SU-DHL-6 (cell line): ENCODE measurements at regions not wholly inside any gene's neighbourhood (a gene's known extent, or its start where the extent isn't known, plus 50 kb on each side); places are given as distances from the start of the nearest gene placed in this dataset.

Experiments used
- H2AFZ ChIP-seq: fragments of 200-600 bp; sonication (generic); 2 replicates; pipeline ENCODE4 v1.6.1; 2014; ENCODE audit warnings: low read depth, mild to moderate bottlenecking, moderate library complexity, mixed read lengths, antibody characterized with exemption, low read length; ENCODE audit not compliant: severe bottlenecking
- H3F3A ChIP-seq: fragments of 200-600 bp; shearing (Covaris generic); 2 replicates; pipeline ENCODE4 v1.6.0; 2016; ENCODE audit warnings: antibody characterized with exemption, mild to moderate bottlenecking; ENCODE audit not compliant: insufficient read depth
- H3K27ac ChIP-seq: fragments of 200-600 bp; sonication (generic); 2 replicates; pipeline ENCODE4 v1.5.1; 2016; ENCODE audit warnings: low read depth, mild to moderate bottlenecking, low read length, moderate library complexity, mixed read lengths
- H3K27me3 ChIP-seq: fragments of 200-600 bp; sonication (generic), shearing (Covaris generic); 2 replicates; pipeline ENCODE4 v1.6.0; 2014; ENCODE audit warnings: mild to moderate bottlenecking, low read length
- H3K36me3 ChIP-seq: fragments of 200-600 bp; sonication (generic); 2 replicates; pipeline ENCODE4 v1.6.1; 2014; ENCODE audit warnings: mild to moderate bottlenecking, low read length, mixed read lengths
- H3K4me2 ChIP-seq: fragments of 300-600, 200-600 bp; shearing (Covaris generic), sonication (generic); 2 replicates; pipeline ENCODE4 v1.6.0; 2014; ENCODE audit warnings: low read length, low read depth, mild to moderate bottlenecking; ENCODE audit not compliant: poor library complexity, severe bottlenecking
- H3K4me3 ChIP-seq: fragments of 200-600 bp; sonication (generic); 2 replicates; pipeline ENCODE4 v1.5.1; 2014; ENCODE audit warnings: antibody characterized with exemption, low read length, mild to moderate bottlenecking, mixed read lengths; ENCODE audit not compliant: insufficient read depth, poor library complexity, severe bottlenecking
- H3K79me2 ChIP-seq: fragments of 200-600 bp; sonication (generic); 2 replicates; pipeline ENCODE4 v1.6.1; 2014; ENCODE audit warnings: mild to moderate bottlenecking, low read length, moderate library complexity; ENCODE audit not compliant: insufficient read depth
- H3K9ac ChIP-seq: fragments of 200-600 bp; sonication (generic); 2 replicates; pipeline ENCODE4 v1.7.0; 2014; ENCODE audit warnings: mild to moderate bottlenecking, low read length
- H3K9me2 ChIP-seq: fragments of 200-600 bp; sonication (generic); replicated peaks from 2 replicates; pipeline ENCODE4 v1.6.1; 2014; ENCODE audit warnings: low read length; ENCODE audit not compliant: insufficient read depth
- H3K9me3 ChIP-seq: fragments of 200-600 bp; sonication (generic); 2 replicates; pipeline ENCODE4 v1.6.1; 2014; ENCODE audit warnings: low read length, mixed read lengths; ENCODE audit not compliant: insufficient read depth
- H4K20me1 ChIP-seq: fragments of 200-600 bp; sonication (generic); 2 replicates; pipeline ENCODE4 v1.6.1; 2014; ENCODE audit warnings: low read depth, mild to moderate bottlenecking, antibody characterized with exemption, low read length, moderate library complexity, mixed read lengths
- EZH2phosphoT487 ChIP-seq: fragments of 200-600 bp; sonication (generic), shearing (Covaris generic); conservative IDR thresholded peaks from 2 replicates; pipeline ENCODE4 v1.6.1; 2018; ENCODE audit warnings: mild to moderate bottlenecking, antibody characterized with exemption, low read length, moderate library complexity, mixed read lengths
- TF ChIP-seq, protein P1 (sequence below): fragments of 200-600 bp; sonication (generic); IDR thresholded peaks from one replicate; pipeline ENCODE4 v1.5.1; 2017; ENCODE audit warnings: antibody characterized with exemption, mild to moderate bottlenecking, low read length, moderate library complexity; ENCODE audit not compliant: insufficient read depth, poor library complexity, severe bottlenecking

DNA sequence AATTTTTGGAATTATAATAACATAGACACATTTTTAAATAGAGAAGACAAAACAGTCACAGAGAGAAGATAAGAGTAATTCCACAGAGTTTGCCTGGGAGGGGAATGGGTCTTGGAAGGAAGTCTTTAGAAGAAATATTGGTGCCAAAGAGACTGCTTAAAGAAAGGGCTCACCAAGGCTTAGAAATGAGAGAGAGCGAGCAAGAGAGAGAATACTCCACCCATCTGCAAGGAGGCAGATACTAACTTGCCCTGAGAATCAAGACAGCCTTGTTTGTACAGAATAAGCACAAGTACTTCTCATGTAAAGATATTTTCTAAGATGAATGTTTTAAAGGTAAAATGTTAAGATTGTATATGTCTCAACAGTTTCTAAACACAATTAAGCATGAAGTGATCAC is 165.5 kb downstream of the SLC38A4 start:
- TF ChIP-seq EZH2phosphoT487: no peak
- TF ChIP-seq, protein P1, sequence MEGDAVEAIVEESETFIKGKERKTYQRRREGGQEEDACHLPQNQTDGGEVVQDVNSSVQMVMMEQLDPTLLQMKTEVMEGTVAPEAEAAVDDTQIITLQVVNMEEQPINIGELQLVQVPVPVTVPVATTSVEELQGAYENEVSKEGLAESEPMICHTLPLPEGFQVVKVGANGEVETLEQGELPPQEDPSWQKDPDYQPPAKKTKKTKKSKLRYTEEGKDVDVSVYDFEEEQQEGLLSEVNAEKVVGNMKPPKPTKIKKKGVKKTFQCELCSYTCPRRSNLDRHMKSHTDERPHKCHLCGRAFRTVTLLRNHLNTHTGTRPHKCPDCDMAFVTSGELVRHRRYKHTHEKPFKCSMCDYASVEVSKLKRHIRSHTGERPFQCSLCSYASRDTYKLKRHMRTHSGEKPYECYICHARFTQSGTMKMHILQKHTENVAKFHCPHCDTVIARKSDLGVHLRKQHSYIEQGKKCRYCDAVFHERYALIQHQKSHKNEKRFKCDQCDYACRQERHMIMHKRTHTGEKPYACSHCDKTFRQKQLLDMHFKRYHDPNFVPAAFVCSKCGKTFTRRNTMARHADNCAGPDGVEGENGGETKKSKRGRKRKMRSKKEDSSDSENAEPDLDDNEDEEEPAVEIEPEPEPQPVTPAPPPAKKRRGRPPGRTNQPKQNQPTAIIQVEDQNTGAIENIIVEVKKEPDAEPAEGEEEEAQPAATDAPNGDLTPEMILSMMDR: no peak
- no peaks in the 10 kb centered on the region for H4K20me1 ChIP-seq
- no peak overlapping the region for H3K4me2 ChIP-seq
- no peak overlapping the region for H3K9ac ChIP-seq
- no peak overlapping the region for H3K4me3 ChIP-seq
- H3F3A ChIP-seq: no peaks in the 10 kb centered on the region
- no peaks in the 10 kb centered on the region for H3K36me3 ChIP-seq
- no peaks in the 10 kb centered on the region for H3K79me2 ChIP-seq
- no peaks in the 10 kb centered on the region for H3K9me3 ChIP-seq
- H2AFZ ChIP-seq: no peak overlapping the region
- no peaks in the 10 kb centered on the region for H3K9me2 ChIP-seq
- no peaks in the 10 kb centered on the region for H3K27me3 ChIP-seq
- H3K27ac ChIP-seq: no peak overlapping the region

DNA sequence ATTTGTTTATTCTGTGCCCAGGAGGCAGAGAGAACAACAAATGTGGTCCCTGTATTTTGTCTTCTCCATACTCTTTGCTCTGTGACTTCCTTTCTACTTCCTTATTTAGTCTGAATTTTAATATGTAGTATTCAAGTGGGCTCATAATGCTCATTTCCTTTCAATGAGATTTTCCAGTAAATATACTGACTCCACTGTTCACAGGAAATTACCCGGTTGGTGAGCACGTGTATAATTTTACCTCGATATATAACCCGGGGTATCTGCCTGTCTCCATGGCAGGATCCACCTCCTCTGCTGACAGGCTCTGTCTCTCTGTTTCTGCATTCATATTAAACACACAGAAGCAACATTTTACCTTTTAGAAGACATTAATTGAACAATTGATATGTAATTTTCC is 166.0 kb downstream of the SLC38A4 start:
- no peaks in the 10 kb centered on the region for H3F3A ChIP-seq
- H3K79me2 ChIP-seq: no peaks in the 10 kb centered on the region
- no peaks in the 10 kb centered on the region for H3K27me3 ChIP-seq
- H3K36me3 ChIP-seq: no peaks in the 10 kb centered on the region
- no peak overlapping the region for H3K4me3 ChIP-seq
- H3K9me2 ChIP-seq: no peaks in the 10 kb centered on the region
- H4K20me1 ChIP-seq: no peaks in the 10 kb centered on the region
- H3K4me2 ChIP-seq: no peak overlapping the region
- H3K9ac ChIP-seq: no peak overlapping the region
- TF ChIP-seq EZH2phosphoT487: no peak
- TF ChIP-seq, protein P1: no peak
- H2AFZ ChIP-seq: no peak overlapping the region
- H3K9me3 ChIP-seq: no peaks in the 10 kb centered on the region
- H3K27ac ChIP-seq: no peak overlapping the region

DNA sequence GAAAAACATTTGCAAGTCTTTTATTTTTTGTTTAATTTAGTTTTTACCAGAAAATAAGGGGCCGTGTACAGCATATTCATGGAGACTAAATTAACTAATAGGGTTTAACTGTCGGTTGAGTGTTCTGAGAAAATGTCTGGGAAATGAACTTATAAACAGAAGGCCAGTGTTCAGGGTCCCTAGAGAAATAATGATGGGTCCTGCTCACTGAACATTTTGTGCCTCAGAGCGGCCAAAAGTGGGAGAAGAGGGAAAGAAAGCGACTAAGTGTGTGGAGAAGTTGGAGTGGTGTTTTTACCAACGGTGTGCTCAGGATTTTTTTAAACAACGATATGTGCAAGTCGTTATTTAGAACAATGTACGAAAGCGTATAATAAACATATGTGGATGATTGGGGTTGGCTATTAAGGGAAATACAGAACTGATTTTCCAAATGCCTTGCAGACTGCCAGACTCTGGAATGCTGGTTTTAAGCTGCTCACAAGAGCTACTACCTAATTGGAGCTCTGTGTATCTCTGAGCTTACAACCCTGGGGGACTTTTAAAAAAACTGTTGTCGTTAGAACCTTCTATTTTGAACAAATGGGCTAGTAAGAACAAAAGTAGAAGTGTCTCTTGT is 166.7 kb downstream of the SLC38A4 start:
- Histone ChIP-seq H3K79me2 (no peaks in the 10 kb centered on the region), H2AFZ (no peak overlapping the region), H3K27ac (no peak overlapping the region), H4K20me1 (no peaks in the 10 kb centered on the region), H3K9me2 (no peaks in the 10 kb centered on the region), H3K4me3 (no peak overlapping the region), H3K36me3 (no peaks in the 10 kb centered on the region), H3K27me3 (no peaks in the 10 kb centered on the region), H3K9ac (no peak overlapping the region), H3K9me3 (no peaks in the 10 kb centered on the region), H3F3A (no peaks in the 10 kb centered on the region), H3K4me2 (no peak overlapping the region)
- TF ChIP-seq EZH2phosphoT487: no peak
- TF ChIP-seq, protein P1: no peak
